ENCODE measurements at regions not wholly inside any gene's neighbourhood (a gene's known extent, or its start where the extent isn't known, plus 50 kb on each side); places are given as distances from the start of the nearest gene placed in this dataset.
"Not testable (repeated sequence)": the region's sequence is repeated elsewhere in the genome, so short reads cannot be mapped to it uniquely, and the experiment has no call there.

- H3K36me3 ChIP-seq (ENCODE audit: low read depth, missing control alignments); intact Hi-C loops (cut with DNase I; ENCODE audit: low total_unique reads); DNase-seq; H3K4me1 ChIP-seq; H3K4me3 ChIP-seq; H3K27ac ChIP-seq; H3K9me3 ChIP-seq; H3K27me3 ChIP-seq: not testable (repeated sequence)
- no CpG with 5 or more reads among the region's 9 CpGs for WGBS, 2 donors
These were observed 189.9 kb downstream of the NPIPA8 start for GRCh38 chr16:18146601-18147142.

DNA sequence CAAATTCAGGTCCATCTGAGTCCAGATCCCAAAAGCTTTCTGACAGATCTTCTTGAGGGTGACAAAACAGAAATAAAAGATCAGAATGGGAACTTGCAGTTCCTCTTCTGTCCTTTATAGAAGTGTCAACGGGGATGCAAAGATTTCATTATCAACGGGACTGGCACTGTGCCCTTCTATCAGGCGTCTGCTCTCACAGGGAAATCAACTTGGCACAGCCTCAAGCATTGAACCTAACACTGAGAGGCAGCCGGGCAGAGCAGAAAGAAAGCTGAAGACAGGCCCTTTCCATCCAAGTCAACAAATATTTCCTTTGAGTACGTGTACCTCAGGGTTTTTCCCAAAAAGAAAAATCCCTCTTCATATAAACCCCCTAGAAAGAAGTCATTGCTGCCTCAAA is 194.5 kb downstream of the NPIPA8 start:
- intact Hi-C loops (cut with DNase I; ENCODE audit: low total_unique reads); H3K4me3 ChIP-seq; DNase-seq; H3K27me3 ChIP-seq; H3K36me3 ChIP-seq (ENCODE audit: low read depth, missing control alignments); H3K9me3 ChIP-seq; H3K27ac ChIP-seq; H3K4me1 ChIP-seq: not testable (repeated sequence)
- no CpG with 5 or more reads among the region's 5 CpGs for WGBS, 2 donors

DNA sequence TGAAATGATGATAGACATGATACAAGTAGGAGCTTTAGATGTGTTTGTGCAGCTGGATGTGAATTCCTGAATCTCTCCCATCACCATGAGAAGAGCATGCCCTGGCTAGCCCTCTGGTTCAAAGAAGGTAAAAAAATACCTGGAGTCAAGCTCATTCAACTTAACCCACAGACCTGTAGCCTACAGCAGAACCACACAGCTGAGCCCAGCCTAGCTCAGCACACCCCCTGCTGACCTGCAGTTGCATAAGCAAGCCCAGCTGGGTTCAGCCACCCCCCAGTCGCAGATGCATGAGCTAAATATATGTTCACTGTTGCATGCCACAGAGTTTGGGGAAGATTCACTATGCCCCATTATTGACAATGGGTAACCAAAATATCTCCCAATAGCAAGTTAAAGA is 200.2 kb downstream of the NPIPA8 start:
- H3K4me3 ChIP-seq; H3K36me3 ChIP-seq (ENCODE audit: low read depth, missing control alignments); H3K4me1 ChIP-seq; intact Hi-C loops (cut with DNase I; ENCODE audit: low total_unique reads); H3K9me3 ChIP-seq; H3K27me3 ChIP-seq; H3K27ac ChIP-seq; DNase-seq: not testable (repeated sequence)
- WGBS, 2 donors, result no CpG with 5 or more reads among the region's 1 CpG

GRCh38 chr16:18135024-18135423 is 201.5 kb downstream of the NPIPA8 start:
- H3K36me3 ChIP-seq (ENCODE audit: low read depth, missing control alignments); H3K9me3 ChIP-seq; H3K4me3 ChIP-seq; H3K27me3 ChIP-seq; H3K4me1 ChIP-seq; DNase-seq; H3K27ac ChIP-seq; intact Hi-C loops (cut with DNase I; ENCODE audit: low total_unique reads): not testable (repeated sequence)
- WGBS, 2 donors, result 86 to 90% methylated on average over 1 of the region's 4 CpGs

- WGBS, 2 donors, result 0 to 12% methylated on average over 2 to 6 of the region's 6 CpGs
These were observed 204.9 kb downstream of the NPIPA8 start for GRCh38 chr16:18131587-18131986.

DNA sequence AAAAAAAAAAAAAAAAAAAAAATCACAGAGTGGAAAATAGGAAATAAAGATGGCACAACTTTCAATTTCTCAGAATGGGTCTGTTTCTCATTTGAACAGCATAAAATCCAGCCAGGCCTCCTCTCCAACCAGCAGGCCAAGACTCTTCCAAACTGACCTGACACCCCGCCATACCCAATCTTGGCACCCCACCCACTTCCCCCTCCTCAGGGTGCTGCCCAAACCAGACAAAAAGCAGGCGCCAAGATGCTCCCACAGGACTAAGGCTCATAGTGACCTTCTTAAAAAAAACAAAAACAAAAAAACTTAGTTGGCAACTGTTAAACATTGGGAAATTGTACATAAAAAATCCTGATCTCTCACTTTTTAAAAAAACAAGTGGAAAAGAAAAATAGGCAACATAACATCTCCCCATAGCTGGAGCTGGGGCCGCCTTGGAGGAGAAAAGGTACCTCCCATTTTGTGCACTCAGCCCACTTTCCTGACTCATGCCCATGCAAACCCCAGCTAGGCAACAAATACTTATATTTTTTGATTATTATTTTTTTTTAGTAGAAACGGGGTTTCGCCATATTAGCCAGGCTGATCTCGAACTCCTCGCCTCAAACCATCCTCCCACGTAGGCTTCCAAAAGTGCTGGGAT is 205.9 kb downstream of the NPIPA8 start:
- not testable (repeated sequence) for H3K27me3 ChIP-seq

More at GRCh38 chr16:18131587-18131986, 204.9 kb downstream of the NPIPA8 start:
- intact Hi-C loops (cut with DNase I; ENCODE audit: low total_unique reads); DNase-seq; H3K36me3 ChIP-seq (ENCODE audit: low read depth, missing control alignments); H3K27me3 ChIP-seq; H3K4me3 ChIP-seq; H3K9me3 ChIP-seq; H3K27ac ChIP-seq; H3K4me1 ChIP-seq: not testable (repeated sequence)
- TF ChIP-seq, protein P1, sequence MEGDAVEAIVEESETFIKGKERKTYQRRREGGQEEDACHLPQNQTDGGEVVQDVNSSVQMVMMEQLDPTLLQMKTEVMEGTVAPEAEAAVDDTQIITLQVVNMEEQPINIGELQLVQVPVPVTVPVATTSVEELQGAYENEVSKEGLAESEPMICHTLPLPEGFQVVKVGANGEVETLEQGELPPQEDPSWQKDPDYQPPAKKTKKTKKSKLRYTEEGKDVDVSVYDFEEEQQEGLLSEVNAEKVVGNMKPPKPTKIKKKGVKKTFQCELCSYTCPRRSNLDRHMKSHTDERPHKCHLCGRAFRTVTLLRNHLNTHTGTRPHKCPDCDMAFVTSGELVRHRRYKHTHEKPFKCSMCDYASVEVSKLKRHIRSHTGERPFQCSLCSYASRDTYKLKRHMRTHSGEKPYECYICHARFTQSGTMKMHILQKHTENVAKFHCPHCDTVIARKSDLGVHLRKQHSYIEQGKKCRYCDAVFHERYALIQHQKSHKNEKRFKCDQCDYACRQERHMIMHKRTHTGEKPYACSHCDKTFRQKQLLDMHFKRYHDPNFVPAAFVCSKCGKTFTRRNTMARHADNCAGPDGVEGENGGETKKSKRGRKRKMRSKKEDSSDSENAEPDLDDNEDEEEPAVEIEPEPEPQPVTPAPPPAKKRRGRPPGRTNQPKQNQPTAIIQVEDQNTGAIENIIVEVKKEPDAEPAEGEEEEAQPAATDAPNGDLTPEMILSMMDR (IDR thresholded peaks at IDR 0.05), result peak in 1 of 3 experiments; percentile 40

GRCh38 chr16:18127033-18127432 is 209.5 kb downstream of the NPIPA8 start:
- H3K4me3 ChIP-seq; H3K27me3 ChIP-seq; intact Hi-C loops (cut with DNase I; ENCODE audit: low total_unique reads); DNase-seq; H3K9me3 ChIP-seq; H3K27ac ChIP-seq; H3K36me3 ChIP-seq (ENCODE audit: low read depth, missing control alignments); H3K4me1 ChIP-seq: not testable (repeated sequence)
- WGBS, 2 donors, result 83 to 89% methylated on average over 1 of the region's 12 CpGs

More for the DNA sequence above, 205.9 kb downstream of the NPIPA8 start:
- H3K4me3 ChIP-seq; H3K27ac ChIP-seq; H3K9me3 ChIP-seq; H3K36me3 ChIP-seq (ENCODE audit: low read depth, missing control alignments); intact Hi-C loops (cut with DNase I; ENCODE audit: low total_unique reads); DNase-seq; H3K4me1 ChIP-seq: not testable (repeated sequence)
- WGBS, 2 donors, result 68 to 70% methylated on average over 7 of the region's 8 CpGs

DNA sequence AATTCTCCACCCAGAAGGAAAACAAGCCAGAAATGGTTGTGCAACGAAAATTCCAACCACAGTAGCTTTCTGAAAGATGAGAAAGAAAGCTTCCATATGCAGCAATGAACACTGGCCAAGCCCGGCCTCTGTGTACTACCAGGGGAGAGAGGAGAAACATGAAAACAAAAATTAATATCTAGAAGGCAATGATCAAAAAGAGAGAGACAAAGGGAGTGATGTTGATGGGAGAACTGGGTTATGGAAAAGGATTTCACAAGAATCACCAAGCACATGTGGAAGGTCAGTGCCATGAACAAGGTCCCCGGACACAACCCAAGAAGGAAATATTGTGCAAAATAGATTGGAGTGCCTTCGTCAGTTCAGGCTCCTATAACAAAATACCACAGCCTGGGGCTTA is 217.4 kb downstream of the NPIPA8 start:
- intact Hi-C loops (cut with DNase I; ENCODE audit: low total_unique reads); H3K27ac ChIP-seq: not testable (repeated sequence)
- WGBS, 2 donors, result 80 to 87% methylated on average over 2 to 3 of the region's 4 CpGs

GRCh38 chr16:18118684-18119083 is 217.9 kb downstream of the NPIPA8 start:
- H3K36me3 ChIP-seq (ENCODE audit: low read depth, missing control alignments); intact Hi-C loops (cut with DNase I; ENCODE audit: low total_unique reads); H3K4me1 ChIP-seq; H3K27me3 ChIP-seq; H3K27ac ChIP-seq; H3K4me3 ChIP-seq; H3K9me3 ChIP-seq; DNase-seq: not testable (repeated sequence)
- 51 to 71% methylated on average over 3 to 4 of the region's 5 CpGs for WGBS, 2 donors

More for the DNA sequence above, 217.4 kb downstream of the NPIPA8 start:
- not testable (repeated sequence) for H3K4me1 ChIP-seq; DNase-seq; H3K4me3 ChIP-seq; H3K36me3 ChIP-seq (ENCODE audit: low read depth, missing control alignments); H3K27me3 ChIP-seq; H3K9me3 ChIP-seq

DNA sequence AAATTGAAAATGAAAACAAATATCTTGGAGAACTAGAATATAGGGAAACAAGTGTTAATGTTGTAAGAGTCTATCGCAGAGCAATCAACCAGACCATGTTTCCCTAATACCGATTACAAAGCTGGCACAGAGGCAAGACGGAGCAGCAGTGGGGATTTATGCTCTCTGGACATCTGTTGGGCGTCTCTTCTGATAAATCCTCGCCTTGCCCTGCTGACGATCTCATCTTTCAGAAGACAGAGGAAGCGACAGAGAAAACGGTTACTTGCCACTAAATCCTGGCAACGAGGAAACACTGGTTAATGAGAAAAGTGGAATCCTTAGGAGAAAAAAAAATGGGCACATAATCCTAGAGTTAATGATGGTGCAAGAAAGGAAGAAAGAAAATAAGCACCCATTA is 218.5 kb downstream of the NPIPA8 start:
- WGBS, 2 donors, result 31 to 35% methylated on average over 9 of the region's 9 CpGs
- DNase-seq; H3K4me3 ChIP-seq; H3K36me3 ChIP-seq (ENCODE audit: low read depth, missing control alignments); H3K27ac ChIP-seq; H3K4me1 ChIP-seq; intact Hi-C loops (cut with DNase I; ENCODE audit: low total_unique reads); H3K9me3 ChIP-seq; H3K27me3 ChIP-seq: not testable (repeated sequence)

DNA sequence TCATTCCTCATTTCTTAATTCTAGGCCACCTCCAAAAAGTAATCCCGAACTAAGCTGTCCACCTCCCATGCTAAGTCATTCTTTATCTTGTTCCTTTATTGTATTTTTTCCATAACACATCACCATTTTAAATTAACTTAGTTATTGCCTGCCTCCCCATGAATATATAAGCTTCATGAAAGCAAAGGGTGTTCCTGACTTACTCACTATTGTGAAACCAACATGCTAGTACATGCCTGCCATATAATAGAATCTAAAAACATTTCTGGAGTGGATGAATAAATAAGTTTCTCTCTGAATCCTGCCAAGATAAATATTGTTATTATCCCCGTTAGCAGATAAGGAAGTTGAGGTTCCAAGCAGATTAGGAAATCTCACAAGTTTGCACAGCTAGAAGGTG is 232.1 kb downstream of the NPIPA8 start:
- H3K27ac ChIP-seq; H3K4me3 ChIP-seq; H3K9me3 ChIP-seq; DNase-seq; intact Hi-C loops (cut with DNase I; ENCODE audit: low total_unique reads); H3K4me1 ChIP-seq; H3K36me3 ChIP-seq (ENCODE audit: low read depth, missing control alignments); H3K27me3 ChIP-seq: not testable (repeated sequence)
- 61% methylated on average over 2 of the region's 2 CpGs; no CpG with 5 or more reads in 1 of the 2 donors for WGBS, 2 donors
